ENCODE measurements at regions not wholly inside any gene's neighbourhood (a gene's known extent, or its start where the extent isn't known, plus 50 kb on each side); places are given as distances from the start of the nearest gene placed in this dataset.

DNA sequence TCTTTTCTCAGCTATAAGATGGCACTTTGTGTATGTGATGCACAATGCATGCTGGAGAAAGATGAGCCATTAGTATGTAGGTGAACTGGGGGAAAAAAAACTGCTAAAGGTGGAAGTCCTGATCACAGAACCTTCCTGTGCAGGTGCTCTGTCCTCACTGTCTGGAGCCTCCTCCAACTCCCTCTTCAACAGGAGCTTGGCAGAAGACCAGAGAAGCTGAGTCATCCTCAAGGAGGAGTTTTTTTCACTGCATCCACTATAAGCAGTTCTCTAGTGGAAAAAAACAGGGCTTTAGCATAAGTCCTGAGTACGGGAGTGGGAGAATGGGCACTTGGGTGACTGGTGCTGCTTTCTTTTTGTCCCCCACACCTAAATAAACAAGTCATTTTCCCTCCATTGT lies 168.4 kb upstream of the CADPS start:
- H2AFZ ChIP-seq (ENCODE audit: low read length): no peak overlapping the region
- peaks cover 0 to 2% of the 10 kb centered on the region in 2 experiments for H4K20me1 ChIP-seq (replicated peaks in 1 of 2; ENCODE audit: control insufficient read depth in 1 of 2, insufficient read depth in 2 of 2, low read length in 2 of 2)
- H3K23me2 ChIP-seq (ENCODE audit: low read depth, low read length): no peaks in the 10 kb centered on the region
- peaks cover 0 to 6% (median 1%) of the 10 kb centered on the region in 4 experiments; a peak in 2 of 7 replicates for H3K4me1 ChIP-seq (replicated peaks in 1 of 4; ENCODE audit: control insufficient read depth in 3 of 4, insufficient read depth in 4 of 4, low read length in 3 of 4)
- ChIA-PET CTCF (ENCODE audit: partially characterized antibody) (interaction anchor here (1.3 kb wide), 1 partner anchor 377 kb away, joined by 3 read pairs; no protein-coding TSS in a partner anchor), POLR2A (ENCODE audit: partially characterized antibody) (interaction anchor here (1.2 to 1.6 kb wide), 3 partner anchors 8 to 14 kb away, joined by 3 to 4 read pairs (median 4); no protein-coding TSS in a partner anchor)
- no peak overlapping the region for H2BK5ac ChIP-seq (ENCODE audit: low read depth, low read length)
- no peak overlapping the region for H3K27ac ChIP-seq (ENCODE audit: low read depth, low read length)
- peaks cover 0 to 7% (median 1%) of the 10 kb centered on the region in 4 experiments; a peak in 2 of 8 replicates for H3K36me3 ChIP-seq (ENCODE audit: control insufficient read depth in 2 of 4, insufficient read depth in 4 of 4, low read length in 3 of 4)
- no peak overlapping the region for H2BK20ac ChIP-seq (ENCODE audit: low read length)
- no peaks in the 10 kb centered on the region; the same call in 1 of the 2 replicates for H3K79me1 ChIP-seq (ENCODE audit: low read depth, low read length)
- H3K9me3 ChIP-seq (ENCODE audit: insufficient read depth in 2 of 2, low read depth in 1 of 2, low read length in 1 of 2): no peaks in the 10 kb centered on the region
- H2BK120ac ChIP-seq (replicated peaks; ENCODE audit: low read depth, low read length): no peak overlapping the region
- no peaks in the 10 kb centered on the region for H3K27me3 ChIP-seq (replicated peaks in 1 of 4; ENCODE audit: control insufficient read depth in 3 of 4, extremely low read depth in 1 of 4, insufficient read depth in 3 of 4, low read length in 3 of 4)
- FAIRE-seq: no peak
- no peak overlapping the region for H3K4me3 ChIP-seq (ENCODE audit: extremely low read depth in 1 of 4, insufficient read depth in 2 of 4, low read depth in 3 of 4, low read length in 4 of 4)
- H4K5ac ChIP-seq (ENCODE audit: insufficient read length, low read depth, low read length): no peak overlapping the region
- H2BK15ac ChIP-seq (ENCODE audit: low read length): no peak overlapping the region
- H4K91ac ChIP-seq (replicated peaks; ENCODE audit: insufficient read length, low read length): no peak overlapping the region
- DNase-seq (ENCODE audit: low read depth in 1 of 2, low spot score in 2 of 2): no peak
- H4K8ac ChIP-seq (ENCODE audit: extremely low read depth, insufficient read depth, low read length): no peak overlapping the region
- H3K4me2 ChIP-seq (ENCODE audit: insufficient read depth in 1 of 2, low read depth in 2 of 2, low read length in 2 of 2): no peak overlapping the region
- WGBS, 2 experiments (ENCODE audit: extremely low coverage in 1 of 2, insufficient coverage in 1 of 2, insufficient read length in 1 of 2, insufficient replicate concordance in 2 of 2, low coverage in 1 of 2, low lambda C conversion rate in 2 of 2, missing lambda C conversion rate in 1 of 2): 83% methylated on average over 1 of the region's 1 CpG; no CpG with 5 or more reads in 1 of the 2 experiments
- H2AK5ac ChIP-seq (ENCODE audit: low read depth, low read length): no peak overlapping the region
- no peak overlapping the region for H2BK12ac ChIP-seq (ENCODE audit: low read depth, low read length)
- TF ChIP-seq, protein P1, sequence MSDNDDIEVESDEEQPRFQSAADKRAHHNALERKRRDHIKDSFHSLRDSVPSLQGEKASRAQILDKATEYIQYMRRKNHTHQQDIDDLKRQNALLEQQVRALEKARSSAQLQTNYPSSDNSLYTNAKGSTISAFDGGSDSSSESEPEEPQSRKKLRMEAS (IDR thresholded peaks at IDR 0.05): no peak
- TF ChIP-seq EZH2 (IDR thresholded peaks at IDR 0.05; ENCODE audit: low read depth, low read length, severe bottlenecking) (no peak), SIN3A (conservative IDR thresholded peaks at IDR 0.05 in 1 of 2, IDR thresholded peaks at IDR 0.05 in 1 of 2; ENCODE audit: low read depth in 1 of 2, low read length in 2 of 2) (no peak), POLR2AphosphoS5 (IDR thresholded peaks at IDR 0.05; ENCODE audit: low read depth, low read length) (no peak), TBP (IDR thresholded peaks at IDR 0.05; ENCODE audit: low read depth, low read length) (no peak), BRCA1 (IDR thresholded peaks at IDR 0.05; ENCODE audit: low read depth, low read length) (no peak), CEBPB (IDR thresholded peaks at IDR 0.05; ENCODE audit: low read depth, low read length) (no peak), FOSL1 (IDR thresholded peaks at IDR 0.05; ENCODE audit: insufficient read depth, low read depth, low read length) (no peak), JUN (IDR thresholded peaks at IDR 0.05; ENCODE audit: low read depth, low read length) (no peak), CHD1 (IDR thresholded peaks at IDR 0.05; ENCODE audit: low read depth, low read length) (no peak), KDM5A (IDR thresholded peaks at IDR 0.05; ENCODE audit: low read length) (no peak), ZNF274 (IDR thresholded peaks at IDR 0.05; ENCODE audit: borderline replicate concordance, extremely low read depth, low read length) (no peak), CBX8 (IDR thresholded peaks at IDR 0.05; ENCODE audit: borderline replicate concordance, low read depth, low read length) (no peak)
- H3K4ac ChIP-seq (replicated peaks; ENCODE audit: insufficient read length, low read depth, low read length): no peak overlapping the region
- no peak overlapping the region for H3K56ac ChIP-seq (replicated peaks; ENCODE audit: insufficient read length, low read depth, low read length)
- no peak overlapping the region for H3K14ac ChIP-seq (ENCODE audit: insufficient read length)
- H3K23ac ChIP-seq (ENCODE audit: insufficient read length): no peak overlapping the region
- no peak overlapping the region for H3K18ac ChIP-seq (ENCODE audit: extremely low read depth, low read length)
- no peak overlapping the region for H3K9ac ChIP-seq (replicated peaks in 1 of 4; ENCODE audit: extremely low read depth in 1 of 4, low read depth in 3 of 4, low read length in 3 of 4)
- H3K79me2 ChIP-seq (ENCODE audit: control insufficient read depth in 1 of 2, insufficient read depth in 2 of 2, low read length in 2 of 2): no peaks in the 10 kb centered on the region
